Colonic mucosa (tissue), 4 donors: ENCODE measurements at regions not wholly inside any gene's neighbourhood (a gene's known extent, or its start where the extent isn't known, plus 50 kb on each side); places are given as distances from the start of the nearest gene placed in this dataset.
"Not testable (repeated sequence)": the region's sequence is repeated elsewhere in the genome, so short reads cannot be mapped to it uniquely, and the experiment has no call there.

Experiments
- DNase-seq: peaks from one replicate; pipeline ENCODE4 v3.0.0-alpha.2; 2020
- H3K27ac ChIP-seq: fragments of 200-600 bp; one replicate; pipeline ENCODE4 v1.8.0; 2021
- H3K27me3 ChIP-seq: fragments of 200-600 bp; one replicate; pipeline ENCODE4 v1.8.0; 2021
- H3K36me3 ChIP-seq: fragments of 200-600 bp; one replicate; pipeline ENCODE4 v1.8.0; 2021
- H3K4me1 ChIP-seq: fragments of 200-600 bp; one replicate; pipeline ENCODE4 v1.8.0; 2021; ENCODE audit warnings: mild to moderate bottlenecking
- H3K4me3 ChIP-seq: fragments of 200-600 bp; one replicate; pipeline ENCODE4 v1.8.0; 2021
- H3K9ac ChIP-seq, 2 donors: one replicate each; pipeline ENCODE4 v1.7.0; 2013; ENCODE audit warnings: control low read depth in 2 of 2, low read depth in 2 of 2, low read length in 2 of 2
- H3K9me3 ChIP-seq: fragments of 200-600 bp; one replicate; pipeline ENCODE4 v1.8.0; 2021
- intact Hi-C: fragments of 100-400 bp; cut with DNase I; formaldehyde crosslinking; loops from one replicate; pipeline ENCODE4 v1.14.1; 2022
- TF ChIP-seq, protein P1 (sequence below): fragments of 200-600 bp; IDR thresholded peaks from one replicate; pipeline ENCODE4 v1.8.0; 2022; ENCODE audit warnings: antibody characterized with exemption, mild to moderate bottlenecking
- donor health status: healthy.
- donor health status: DM: no; HTN: no; CAD: no.
- donor health status: DM: no; HTN: no; CAD: no.

DNA sequence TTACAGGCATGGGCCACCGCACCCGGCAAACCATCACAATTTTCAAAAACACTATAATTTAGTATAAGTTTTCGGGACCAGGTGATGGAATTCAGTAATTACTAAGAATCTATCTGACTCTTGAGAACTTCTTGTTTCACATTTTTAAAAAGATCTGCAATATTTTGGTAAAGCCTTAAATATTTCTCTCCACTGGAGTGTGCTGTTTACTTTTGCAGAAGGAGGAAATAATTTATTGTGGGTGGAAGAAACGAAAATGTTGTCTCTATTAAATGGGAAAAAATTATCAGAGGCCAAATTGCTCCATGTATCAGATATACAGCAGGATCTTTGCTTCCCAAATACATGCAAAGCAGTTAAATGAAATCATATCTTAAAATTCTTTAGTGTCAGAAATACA is 566.8 kb upstream of the CYLC2 start:
- Histone ChIP-seq H3K9me3 (no peaks in the 10 kb centered on the region), H3K27ac (no peak overlapping the region), H3K9ac (no peak overlapping the region), H3K4me3 (no peak overlapping the region), H3K36me3 (no peaks in the 10 kb centered on the region), H3K27me3 (no peaks in the 10 kb centered on the region), H3K4me1 (no peaks in the 10 kb centered on the region)
- TF ChIP-seq, protein P1, sequence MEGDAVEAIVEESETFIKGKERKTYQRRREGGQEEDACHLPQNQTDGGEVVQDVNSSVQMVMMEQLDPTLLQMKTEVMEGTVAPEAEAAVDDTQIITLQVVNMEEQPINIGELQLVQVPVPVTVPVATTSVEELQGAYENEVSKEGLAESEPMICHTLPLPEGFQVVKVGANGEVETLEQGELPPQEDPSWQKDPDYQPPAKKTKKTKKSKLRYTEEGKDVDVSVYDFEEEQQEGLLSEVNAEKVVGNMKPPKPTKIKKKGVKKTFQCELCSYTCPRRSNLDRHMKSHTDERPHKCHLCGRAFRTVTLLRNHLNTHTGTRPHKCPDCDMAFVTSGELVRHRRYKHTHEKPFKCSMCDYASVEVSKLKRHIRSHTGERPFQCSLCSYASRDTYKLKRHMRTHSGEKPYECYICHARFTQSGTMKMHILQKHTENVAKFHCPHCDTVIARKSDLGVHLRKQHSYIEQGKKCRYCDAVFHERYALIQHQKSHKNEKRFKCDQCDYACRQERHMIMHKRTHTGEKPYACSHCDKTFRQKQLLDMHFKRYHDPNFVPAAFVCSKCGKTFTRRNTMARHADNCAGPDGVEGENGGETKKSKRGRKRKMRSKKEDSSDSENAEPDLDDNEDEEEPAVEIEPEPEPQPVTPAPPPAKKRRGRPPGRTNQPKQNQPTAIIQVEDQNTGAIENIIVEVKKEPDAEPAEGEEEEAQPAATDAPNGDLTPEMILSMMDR: no peak
- intact Hi-C loops: no loop called here
- no peak for DNase-seq

DNA sequence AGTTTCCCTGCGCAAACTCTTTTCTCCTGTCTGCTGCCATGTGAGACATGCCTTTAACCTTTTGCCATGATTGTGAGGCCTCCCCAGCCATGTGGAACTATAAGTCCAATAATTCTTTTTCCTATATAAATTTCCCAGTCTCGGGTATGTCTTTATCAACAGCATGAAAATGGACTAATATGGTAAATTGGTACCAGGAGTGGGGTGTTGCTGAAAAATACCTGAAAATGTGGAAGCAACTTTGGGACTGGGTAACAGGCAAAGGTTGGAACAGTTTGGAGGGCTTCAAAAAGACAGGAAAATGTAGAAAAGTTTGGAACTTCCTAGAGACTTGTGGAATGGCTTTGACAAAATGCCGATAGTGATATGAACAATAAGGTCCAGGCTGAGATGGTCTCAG is 578.9 kb upstream of the CYLC2 start:
- intact Hi-C loops, H3K9me3 ChIP-seq, H3K4me1 ChIP-seq, H3K4me3 ChIP-seq, H3K27me3 ChIP-seq, DNase-seq, H3K27ac ChIP-seq, H3K9ac ChIP-seq, H3K36me3 ChIP-seq: not testable (repeated sequence)

DNA sequence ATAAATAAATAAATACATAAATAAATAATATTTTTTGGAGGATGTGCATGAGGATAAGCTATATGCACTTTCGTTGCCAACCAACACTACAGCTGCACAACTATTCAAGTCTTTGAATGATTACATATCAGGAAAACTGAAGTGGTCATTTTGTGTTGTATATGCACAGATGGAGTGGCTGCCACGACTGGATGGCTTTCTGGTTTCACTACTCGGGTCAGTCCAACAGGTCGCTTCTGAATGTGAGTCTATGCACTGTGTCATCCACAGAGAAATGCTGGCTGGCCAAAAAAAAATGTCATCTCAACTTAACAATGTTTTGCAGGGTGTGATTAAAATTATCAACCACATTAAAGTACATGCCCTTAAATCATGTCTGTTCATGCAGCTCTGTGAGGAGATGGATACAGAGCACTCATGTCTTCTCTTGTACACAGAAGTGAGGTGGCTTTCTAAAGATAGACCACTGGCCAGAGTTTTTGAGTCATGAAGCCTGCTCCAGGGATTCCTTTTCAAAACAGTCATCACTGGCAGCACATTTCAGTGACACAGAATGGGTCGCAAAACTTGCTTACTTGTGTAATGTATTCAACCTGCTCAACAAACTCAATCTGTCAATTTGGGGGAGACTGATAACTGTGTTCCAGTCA is 589.8 kb upstream of the CYLC2 start:
- Histone ChIP-seq H3K27me3 (no peaks in the 10 kb centered on the region), H3K9ac (no peak overlapping the region), H3K9me3 (peaks cover 5% of the 10 kb centered on the region), H3K27ac (no peak overlapping the region), H3K4me1 (no peaks in the 10 kb centered on the region), H3K4me3 (no peak overlapping the region), H3K36me3 (no peaks in the 10 kb centered on the region)
- intact Hi-C loops: no loop called here
- no peak for DNase-seq
- TF ChIP-seq, protein P1: no peak

DNA sequence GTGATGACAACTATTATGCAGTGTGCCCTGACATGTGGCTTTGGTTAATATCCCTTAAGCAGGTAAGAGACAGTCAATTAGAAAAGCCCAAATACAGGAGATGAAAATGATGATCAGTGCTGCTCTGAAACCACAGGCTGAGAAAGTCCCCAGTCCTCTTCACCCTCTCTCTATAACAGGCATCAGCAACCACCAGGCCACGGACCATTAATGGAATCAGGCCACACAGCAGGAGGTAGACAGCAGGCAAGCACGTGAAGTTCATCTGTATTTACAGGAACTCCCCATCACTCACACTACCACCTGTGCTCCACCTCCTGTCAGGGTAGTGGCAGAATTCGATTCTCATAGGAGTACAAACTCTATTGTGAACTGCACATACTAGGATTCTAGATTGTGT is 591.6 kb upstream of the CYLC2 start:
- Histone ChIP-seq H3K27ac (no peak overlapping the region), H3K9ac (no peak overlapping the region), H3K9me3 (peaks cover 5% of the 10 kb centered on the region), H3K27me3 (no peaks in the 10 kb centered on the region), H3K36me3 (no peaks in the 10 kb centered on the region), H3K4me3 (no peak overlapping the region), H3K4me1 (no peaks in the 10 kb centered on the region)
- TF ChIP-seq, protein P1: no peak
- intact Hi-C loops: no loop called here
- no peak for DNase-seq

DNA sequence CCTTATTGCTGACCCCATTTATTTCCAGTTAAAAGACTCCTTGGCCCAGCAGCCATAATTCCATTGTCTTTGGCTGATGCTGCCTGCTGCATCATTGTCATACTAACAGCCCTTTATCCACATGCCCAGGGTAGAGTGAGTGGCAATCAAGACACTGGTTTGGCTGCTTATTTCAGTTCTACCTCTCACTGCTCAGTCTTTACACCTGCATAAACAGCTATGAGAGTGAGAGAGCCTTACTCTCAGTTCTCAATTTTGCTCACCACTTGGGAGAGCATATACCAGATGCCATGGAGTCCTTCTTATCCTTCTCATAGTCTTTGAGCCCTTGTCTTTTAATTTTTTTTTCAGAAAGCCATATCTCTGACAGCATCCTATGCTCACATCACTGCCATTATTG is 596.9 kb upstream of the CYLC2 start:
- DNase-seq: no peak
- H3K36me3 ChIP-seq: no peaks in the 10 kb centered on the region
- no peak overlapping the region for H3K4me3 ChIP-seq
- H3K4me1 ChIP-seq: no peaks in the 10 kb centered on the region
- TF ChIP-seq, protein P1: no peak
- no peaks in the 10 kb centered on the region for H3K27me3 ChIP-seq
- intact Hi-C loops: no loop called here
- H3K9me3 ChIP-seq: peaks cover 5% of the 10 kb centered on the region
- H3K27ac ChIP-seq: no peak overlapping the region
- H3K9ac ChIP-seq: no peak overlapping the region

DNA sequence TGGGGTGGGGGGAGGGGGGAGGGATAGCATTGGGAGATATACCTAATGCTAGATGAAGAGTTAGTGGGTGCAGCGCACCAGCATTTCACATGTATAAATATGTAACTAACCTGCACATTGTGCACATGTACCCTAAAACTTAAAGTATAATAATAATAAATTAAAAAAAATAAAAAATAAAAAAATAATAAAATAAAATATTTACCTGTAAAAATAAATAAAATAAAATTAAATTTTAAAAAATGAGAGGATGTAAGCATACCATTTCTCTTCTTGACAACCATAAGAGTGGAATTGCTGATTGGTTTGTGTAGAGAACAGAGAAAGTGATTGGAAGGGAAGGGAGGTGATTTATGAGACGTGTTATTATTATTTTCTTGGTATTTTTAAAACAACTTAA is 609.5 kb upstream of the CYLC2 start:
- DNase-seq, intact Hi-C loops, H3K27me3 ChIP-seq, H3K4me1 ChIP-seq, H3K36me3 ChIP-seq, H3K27ac ChIP-seq, H3K4me3 ChIP-seq, H3K9me3 ChIP-seq, H3K9ac ChIP-seq: not testable (repeated sequence)
